ENCODE measurements at regions not wholly inside any gene's neighbourhood (a gene's known extent, or its start where the extent isn't known, plus 50 kb on each side); places are given as distances from the start of the nearest gene placed in this dataset.

DNA sequence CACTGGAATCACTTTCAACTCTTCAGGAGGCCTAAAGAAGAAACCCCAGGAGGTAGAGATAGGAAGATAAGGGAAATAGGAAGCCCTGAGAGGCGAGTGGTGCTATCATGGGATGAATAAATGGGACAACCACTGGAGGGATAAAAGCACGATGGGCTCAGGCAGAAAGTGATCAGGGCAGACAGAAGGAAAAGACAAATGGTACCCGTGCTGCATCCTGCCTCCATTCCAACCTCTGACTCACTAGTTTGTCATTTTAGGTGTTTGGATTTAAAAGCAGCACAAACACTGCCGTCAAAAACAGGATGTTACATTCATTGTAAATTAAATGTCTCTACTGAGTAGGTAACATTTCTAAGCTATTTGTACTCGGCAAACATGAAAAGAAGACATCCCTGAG is 314.3 kb upstream of the HTR2A start:
- Histone ChIP-seq H3K4me3 (replicated peaks in 1 of 3; ENCODE audit: insufficient read depth in 1 of 3, low read depth in 1 of 3, low read length in 3 of 3) (no peak overlapping the region), H2AFZ (ENCODE audit: low read depth, low read length) (no peak overlapping the region), H3K27me3 (ENCODE audit: control insufficient read depth in 2 of 2, insufficient read depth in 2 of 2, low read length in 2 of 2) (no peaks in the 10 kb centered on the region), H4K20me1 (replicated peaks; ENCODE audit: control insufficient read depth, extremely low read depth, insufficient read depth, low read length) (no peaks in the 10 kb centered on the region), H3K9me1 (replicated peaks; ENCODE audit: control insufficient read depth, extremely low read depth, insufficient read depth, low read length) (no peaks in the 10 kb centered on the region), H3K4me2 (ENCODE audit: insufficient read depth, low read length) (no peak overlapping the region), H3K79me2 (ENCODE audit: control insufficient read depth, insufficient read depth, low read length) (no peaks in the 10 kb centered on the region), H3K4me1 (ENCODE audit: control insufficient read depth, extremely low read depth, insufficient read depth, low read length) (no peaks in the 10 kb centered on the region), H3K27ac (ENCODE audit: insufficient read depth, low read depth, low read length) (no peak overlapping the region), H3K36me3 (ENCODE audit: control insufficient read depth in 2 of 2, extremely low read depth in 1 of 2, insufficient read depth in 2 of 2, low read length in 2 of 2) (no peaks in the 10 kb centered on the region), H3K9me3 (replicated peaks; ENCODE audit: control insufficient read depth, insufficient read depth, low read length) (peaks cover 3% of the 10 kb centered on the region), H3K9ac (replicated peaks; ENCODE audit: extremely low read depth, insufficient read depth, low read length) (no peak overlapping the region)
- intact Hi-C loops (cut with micrococcal nuclease) (no loop called here), dilution Hi-C loops (cut with MboI; ENCODE audit: extremely low pct_ligation_motif_present, low sequenced_read_pairs) (no loop called here)
- ChIA-PET POLR2A (no interaction called here), CTCF (no interaction called here)
- FAIRE-seq (no peak), DNase-seq (ENCODE audit: low read depth, low spot score) (no peak)
- BruUV-seq (replicated peaks), result no TSS peak
- no peak for TF ChIP-seq JUN (IDR thresholded peaks at IDR 0.05; ENCODE audit: borderline replicate concordance, insufficient read depth, insufficient read length, low read depth)
- TF ChIP-seq EZH2 (IDR thresholded peaks at IDR 0.05; ENCODE audit: borderline replicate concordance, low read depth, low read length, severe bottlenecking), result no peak
- TF ChIP-seq, protein P1, sequence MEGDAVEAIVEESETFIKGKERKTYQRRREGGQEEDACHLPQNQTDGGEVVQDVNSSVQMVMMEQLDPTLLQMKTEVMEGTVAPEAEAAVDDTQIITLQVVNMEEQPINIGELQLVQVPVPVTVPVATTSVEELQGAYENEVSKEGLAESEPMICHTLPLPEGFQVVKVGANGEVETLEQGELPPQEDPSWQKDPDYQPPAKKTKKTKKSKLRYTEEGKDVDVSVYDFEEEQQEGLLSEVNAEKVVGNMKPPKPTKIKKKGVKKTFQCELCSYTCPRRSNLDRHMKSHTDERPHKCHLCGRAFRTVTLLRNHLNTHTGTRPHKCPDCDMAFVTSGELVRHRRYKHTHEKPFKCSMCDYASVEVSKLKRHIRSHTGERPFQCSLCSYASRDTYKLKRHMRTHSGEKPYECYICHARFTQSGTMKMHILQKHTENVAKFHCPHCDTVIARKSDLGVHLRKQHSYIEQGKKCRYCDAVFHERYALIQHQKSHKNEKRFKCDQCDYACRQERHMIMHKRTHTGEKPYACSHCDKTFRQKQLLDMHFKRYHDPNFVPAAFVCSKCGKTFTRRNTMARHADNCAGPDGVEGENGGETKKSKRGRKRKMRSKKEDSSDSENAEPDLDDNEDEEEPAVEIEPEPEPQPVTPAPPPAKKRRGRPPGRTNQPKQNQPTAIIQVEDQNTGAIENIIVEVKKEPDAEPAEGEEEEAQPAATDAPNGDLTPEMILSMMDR (IDR thresholded peaks at IDR 0.05; ENCODE audit: extremely low read depth in 1 of 2, insufficient read depth in 1 of 2, low read depth in 1 of 2, low read length in 2 of 2), result no peak
- no peak for TF ChIP-seq POLR2A (IDR thresholded peaks at IDR 0.05; ENCODE audit: low read depth, low read length)
- no peak for TF ChIP-seq MYC (IDR thresholded peaks at IDR 0.05; ENCODE audit: low read depth, low read length)
- TF ChIP-seq POLR2AphosphoS5 (IDR thresholded peaks at IDR 0.05; ENCODE audit: insufficient read depth, low read depth, low read length), result no peak

DNA sequence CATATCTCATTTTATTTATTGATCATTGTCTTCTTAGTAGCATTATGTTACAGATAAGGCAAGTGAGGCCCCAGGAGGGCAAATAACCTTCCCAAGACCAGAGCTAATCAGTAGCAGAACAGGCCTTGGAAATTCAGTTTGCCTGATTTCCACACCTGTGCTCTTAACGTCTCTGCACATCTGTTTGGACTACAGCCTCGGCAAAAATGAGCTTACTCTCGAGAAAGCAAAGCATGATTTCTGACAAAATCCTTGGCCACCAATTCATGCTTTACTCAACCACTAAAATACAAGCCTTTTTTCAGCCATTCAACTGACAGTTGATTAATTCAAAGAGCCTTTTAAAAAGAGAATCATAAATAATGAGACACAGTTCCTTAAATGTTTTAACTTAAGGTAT is 309.3 kb upstream of the HTR2A start:
- H3K4me1 ChIP-seq (ENCODE audit: control insufficient read depth, extremely low read depth, insufficient read depth, low read length), result no peaks in the 10 kb centered on the region
- no peak overlapping the region for H3K4me2 ChIP-seq (ENCODE audit: insufficient read depth, low read length)
- FAIRE-seq (no peak), DNase-seq (ENCODE audit: low read depth, low spot score) (no peak)
- no peaks in the 10 kb centered on the region for H3K9me3 ChIP-seq (replicated peaks; ENCODE audit: control insufficient read depth, insufficient read depth, low read length)
- BruUV-seq (replicated peaks), result no TSS peak
- no peak for TF ChIP-seq EZH2 (IDR thresholded peaks at IDR 0.05; ENCODE audit: borderline replicate concordance, low read depth, low read length, severe bottlenecking)
- TF ChIP-seq POLR2A (IDR thresholded peaks at IDR 0.05; ENCODE audit: low read depth, low read length), result no peak
- no peak for TF ChIP-seq MYC (IDR thresholded peaks at IDR 0.05; ENCODE audit: low read depth, low read length)
- no peak for TF ChIP-seq FOS (IDR thresholded peaks at IDR 0.05; ENCODE audit: borderline replicate concordance, insufficient read depth, low read length)
- no peak for TF ChIP-seq JUN (IDR thresholded peaks at IDR 0.05; ENCODE audit: borderline replicate concordance, insufficient read depth, insufficient read length, low read depth)
- TF ChIP-seq, protein P2, sequence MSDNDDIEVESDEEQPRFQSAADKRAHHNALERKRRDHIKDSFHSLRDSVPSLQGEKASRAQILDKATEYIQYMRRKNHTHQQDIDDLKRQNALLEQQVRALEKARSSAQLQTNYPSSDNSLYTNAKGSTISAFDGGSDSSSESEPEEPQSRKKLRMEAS (IDR thresholded peaks at IDR 0.05; ENCODE audit: insufficient read depth, insufficient read length), result no peak
- TF ChIP-seq GATA2 (IDR thresholded peaks at IDR 0.05; ENCODE audit: insufficient read depth, insufficient read length, low read depth, low read length), result no peak
- TF ChIP-seq, protein P1 (IDR thresholded peaks at IDR 0.05; ENCODE audit: extremely low read depth in 1 of 2, insufficient read depth in 1 of 2, low read depth in 1 of 2, low read length in 2 of 2), result no peak
- TF ChIP-seq POLR2AphosphoS5 (IDR thresholded peaks at IDR 0.05; ENCODE audit: insufficient read depth, low read depth, low read length), result no peak
- H3K4me3 ChIP-seq (replicated peaks in 1 of 3; ENCODE audit: insufficient read depth in 1 of 3, low read depth in 1 of 3, low read length in 3 of 3), result no peak overlapping the region
- ChIA-PET POLR2A (no interaction called here), CTCF (no interaction called here)
- no peaks in the 10 kb centered on the region for H3K27me3 ChIP-seq (ENCODE audit: control insufficient read depth in 2 of 2, insufficient read depth in 2 of 2, low read length in 2 of 2)
- H2AFZ ChIP-seq (ENCODE audit: low read depth, low read length), result no peak overlapping the region
- dilution Hi-C loops (cut with MboI; ENCODE audit: extremely low pct_ligation_motif_present, low sequenced_read_pairs), result no loop called here
- intact Hi-C loops (cut with micrococcal nuclease), result no loop called here
- no peaks in the 10 kb centered on the region for H3K9me1 ChIP-seq (replicated peaks; ENCODE audit: control insufficient read depth, extremely low read depth, insufficient read depth, low read length)
- H3K9ac ChIP-seq (replicated peaks; ENCODE audit: extremely low read depth, insufficient read depth, low read length), result no peak overlapping the region
- H3K79me2 ChIP-seq (ENCODE audit: control insufficient read depth, insufficient read depth, low read length), result no peaks in the 10 kb centered on the region
- no peaks in the 10 kb centered on the region for H3K36me3 ChIP-seq (ENCODE audit: control insufficient read depth in 2 of 2, extremely low read depth in 1 of 2, insufficient read depth in 2 of 2, low read length in 2 of 2)
- H3K27ac ChIP-seq (ENCODE audit: insufficient read depth, low read depth, low read length), result no peak overlapping the region
- H4K20me1 ChIP-seq (replicated peaks; ENCODE audit: control insufficient read depth, extremely low read depth, insufficient read depth, low read length), result no peaks in the 10 kb centered on the region
